HCT116 (cell line): ENCODE measurements at regions not wholly inside any gene's neighbourhood (a gene's known extent, or its start where the extent isn't known, plus 50 kb on each side); places are given as distances from the start of the nearest gene placed in this dataset.

Experiments used
- ATAC-seq: fragments of 200-7000 bp; cut with Tn5 transposase; 2 replicates; pipeline ENCODE4 v1.9.1; 2020; ENCODE audit warnings: mild to moderate bottlenecking, moderate library complexity
- BruUV-seq: library from RNA; stranded (reverse); fragments of 400-500 nt; replicated peaks from 2 replicates; lab custom pipeline; 2021; lab: Mats Ljungman, UMichigan
- CTCF ChIA-PET: fragments of 300-600 bp; sonication (Branson Sonifier 250); formaldehyde crosslinking; loops from one replicate; lab custom pipeline; 2021; ENCODE audit warnings: antibody characterized with exemption; lab: Charles Lee
- POLR2A ChIA-PET: fragments of 300-600, 350-600 bp; sonication (Branson Sonifier 250); formaldehyde crosslinking; loops from one replicate; lab custom pipeline; 2021; ENCODE audit warnings: antibody characterized with exemption; lab: Charles Lee
- RAD21 ChIA-PET, 2 experiments: fragments of 300-600 bp; sonication (Branson Sonifier 250); formaldehyde crosslinking; loops; one replicate each; lab custom pipeline; 2023; ENCODE audit warnings: low total read pairs in 2 of 2; ENCODE audit not compliant: uncharacterized antibody in 2 of 2, unreplicated experiment in 2 of 2, low non-redundant PET in 1 of 2; lab: Charles Lee
- DNase-seq: peaks from one replicate; pipeline ENCODE4 v3.0.0-alpha.2; 2010; ENCODE audit warnings: low read depth, low spot score
- H2AFZ ChIP-seq: fragments of 200-600 bp; shearing (Covaris generic), sonication (generic); 2 replicates; pipeline ENCODE4 v1.6.1; 2017; ENCODE audit warnings: low read depth, mixed run types, mixed read lengths, antibody characterized with exemption, low read length; ENCODE audit not compliant: poor library complexity, severe bottlenecking
- H3K27ac ChIP-seq: 2 replicates; pipeline ENCODE4 v1.5.1; 2012; ENCODE audit warnings: low read depth, low read length
- H3K27me3 ChIP-seq: fragments of 200-600 bp; sonication (generic); 2 replicates; pipeline ENCODE4 v1.6.1; 2016; ENCODE audit warnings: mixed run types, low read length, mixed read lengths; ENCODE audit not compliant: insufficient read depth
- H3K36me3 ChIP-seq, 2 experiments: fragments of 200-500 bp in 1 of 2; fragments of 200-600 bp in 1 of 2; sonication (Bioruptor generic) in 1 of 2; sonication (generic) in 1 of 2; 2 replicates each; pipeline versions ENCODE4 v1.5.1 to v1.6.1; 2014 to 2016; ENCODE audit warnings: low read length in 2 of 2, inconsistent platforms in 1 of 2, mixed read lengths in 1 of 2, mixed run types in 1 of 2; ENCODE audit not compliant: insufficient read depth in 2 of 2, control insufficient read depth in 1 of 2
- H3K4me1 ChIP-seq, 2 experiments: fragments of 200-600 bp in 1 of 2; sonication (generic) in 1 of 2; 2 replicates each; pipeline versions ENCODE4 v1.5.1 to v1.6.1; 2012 to 2017; ENCODE audit warnings: low read length in 2 of 2, inconsistent platforms in 1 of 2, mild to moderate bottlenecking in 1 of 2, mixed read lengths in 1 of 2, mixed run types in 1 of 2, moderate library complexity in 1 of 2; ENCODE audit not compliant: insufficient read depth in 2 of 2, control insufficient read depth in 1 of 2
- H3K4me2 ChIP-seq: fragments of 200-600 bp; sonication (generic); 2 replicates; pipeline ENCODE4 v1.6.1; 2017; ENCODE audit warnings: mixed run types, low read length, mixed read lengths
- H3K4me3 ChIP-seq, 2 experiments: fragments of 200-600 bp in 1 of 2; sonication (generic) in 1 of 2; replicated peaks in 1 of 2; 2 replicates each; pipeline ENCODE4 v1.5.1; 2011 to 2016; ENCODE audit warnings: low read length in 2 of 2, control low read depth in 1 of 2, low read depth in 1 of 2, mild to moderate bottlenecking in 1 of 2, mixed read lengths in 1 of 2, mixed run types in 1 of 2
- H3K79me2 ChIP-seq: fragments of 200-600 bp; sonication (generic); 2 replicates; pipeline ENCODE4 v1.6.1; 2017; ENCODE audit warnings: mild to moderate bottlenecking, mixed run types, low read length, moderate library complexity, mixed read lengths; ENCODE audit not compliant: insufficient read depth
- H3K9ac ChIP-seq: fragments of 200-600 bp; sonication (generic); 2 replicates; pipeline ENCODE4 v1.6.1; 2016; ENCODE audit warnings: low read length, mixed read lengths
- H3K9me2 ChIP-seq: fragments of 200-600 bp; sonication (generic), shearing (Covaris generic); 2 replicates; pipeline ENCODE4 v1.6.1; 2017; ENCODE audit warnings: mixed run types, mild to moderate bottlenecking, moderate library complexity; ENCODE audit not compliant: insufficient read depth
- H3K9me3 ChIP-seq, 2 experiments: fragments of 200-500 bp in 1 of 2; fragments of 200-600 bp in 1 of 2; sonication (Bioruptor generic) in 1 of 2; sonication (generic) in 1 of 2; 2 replicates each; pipeline ENCODE4 v1.6.1; 2014 to 2017; ENCODE audit warnings: low read length in 2 of 2, mixed read lengths in 2 of 2, inconsistent platforms in 1 of 2, low read depth in 1 of 2, mild to moderate bottlenecking in 1 of 2, mixed run types in 1 of 2, moderate library complexity in 1 of 2; ENCODE audit not compliant: control insufficient read depth in 1 of 2, insufficient read depth in 1 of 2
- H4K20me1 ChIP-seq: fragments of 200-600 bp; sonication (generic), shearing (Covaris generic); 2 replicates; pipeline ENCODE4 v1.6.1; 2017; ENCODE audit warnings: mixed run types, mild to moderate bottlenecking, moderate library complexity; ENCODE audit not compliant: insufficient read depth
- ATF3 ChIP-seq: IDR thresholded peaks from 2 replicates; pipeline ENCODE4 v1.6.1; 2012
- CEBPB ChIP-seq: IDR thresholded peaks from 2 replicates; pipeline ENCODE4 v1.6.1; 2012; ENCODE audit warnings: low read depth
- EGR1 ChIP-seq: IDR thresholded peaks from 2 replicates; pipeline ENCODE4 v1.6.1; 2012; ENCODE audit warnings: low read depth
- ELF1 ChIP-seq: IDR thresholded peaks from 2 replicates; pipeline ENCODE4 v1.6.1; 2012; ENCODE audit warnings: low read depth, borderline replicate concordance
- EZH2phosphoT487 ChIP-seq: fragments of 200-600 bp; IDR thresholded peaks from 2 replicates; pipeline ENCODE4 v1.6.1; 2018; ENCODE audit warnings: antibody characterized with exemption, borderline replicate concordance
- FOSL1 ChIP-seq: IDR thresholded peaks from 2 replicates; pipeline ENCODE4 v1.6.1; 2012; ENCODE audit warnings: low read depth
- JUND ChIP-seq: IDR thresholded peaks from 2 replicates; pipeline ENCODE4 v1.6.1; 2012
- POLR2A ChIP-seq: IDR thresholded peaks from 2 replicates; pipeline ENCODE4 v1.7.0; 2011; ENCODE audit warnings: borderline replicate concordance; ENCODE audit not compliant: insufficient read depth, insufficient read length; ENCODE audit errors: extremely low read depth
- SRF ChIP-seq: IDR thresholded peaks from 2 replicates; pipeline ENCODE4 v1.6.1; 2012; ENCODE audit warnings: low read depth
- TCF7L2 ChIP-seq: IDR thresholded peaks from 2 replicates; pipeline ENCODE4 v1.7.0; 2011; ENCODE audit warnings: borderline replicate concordance, inconsistent platforms; ENCODE audit not compliant: insufficient read depth, insufficient read length; ENCODE audit errors: extremely low read depth
- YY1 ChIP-seq: IDR thresholded peaks from 2 replicates; pipeline ENCODE4 v1.6.1; 2011; ENCODE audit warnings: low read length, low read depth, moderate library complexity, mild to moderate bottlenecking; ENCODE audit not compliant: insufficient replicate concordance; ENCODE audit errors: extremely low read depth
- ZNF274 ChIP-seq: fragments of 200-500 bp; sonication (Bioruptor generic); IDR thresholded peaks from 2 replicates; pipeline ENCODE4 v1.6.1; 2014; ENCODE audit warnings: mild to moderate bottlenecking, low read depth, low read length, inconsistent platforms
- intact Hi-C: fragments of 100-400 bp; cut with micrococcal nuclease; formaldehyde crosslinking; loops from 2 replicates; pipeline ENCODE4 v1.10.0; 2022
- TF ChIP-seq, protein P1 (sequence below), 3 experiments: fragments of 200-600 bp in 1 of 3; sonication (generic) in 1 of 3; IDR thresholded peaks in 2 of 3; conservative IDR thresholded peaks in 1 of 3; 2 replicates each; pipeline ENCODE4 v1.5.1; 2012 to 2017; ENCODE audit warnings: low read depth in 2 of 3, low read length in 2 of 3, antibody characterized with exemption in 1 of 3, borderline replicate concordance in 1 of 3, control low read depth in 1 of 3, mild to moderate bottlenecking in 1 of 3, mixed read lengths in 1 of 3, mixed run types in 1 of 3, moderate library complexity in 1 of 3; ENCODE audit not compliant: insufficient read depth in 1 of 3
- TF ChIP-seq, protein P2 (sequence below): IDR thresholded peaks from 2 replicates; pipeline ENCODE4 v1.6.1; 2012; ENCODE audit warnings: low read depth

DNA sequence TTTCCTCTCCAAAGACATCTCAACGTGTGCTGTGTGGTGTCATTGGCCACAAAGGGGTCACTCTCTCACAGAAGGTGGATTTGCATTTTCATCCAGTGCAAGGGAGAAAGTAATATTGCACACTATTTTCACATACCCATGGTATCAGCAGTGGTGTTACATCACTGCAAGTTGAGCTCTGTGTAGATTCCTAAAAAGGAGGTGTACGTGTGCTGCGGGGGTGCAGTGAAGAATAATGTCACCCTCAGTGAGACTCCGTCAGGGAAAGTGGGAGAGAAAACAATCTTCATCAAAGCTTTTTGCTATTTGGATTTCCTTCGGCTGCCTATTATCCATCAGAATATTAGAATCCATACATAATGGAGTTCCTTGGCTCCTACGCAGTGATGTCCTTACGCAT, 733.8 kb upstream of the FANCL start:
- no peak for ATAC-seq
- Histone ChIP-seq H3K79me2 (no peaks in the 10 kb centered on the region), H3K4me2 (no peak overlapping the region), H3K36me3 (no peaks in the 10 kb centered on the region), H3K9me3 (no peaks in the 10 kb centered on the region), H4K20me1 (no peaks in the 10 kb centered on the region; the same call in 1 of the 2 replicates), H2AFZ (no peak overlapping the region), H3K4me3 (no peak overlapping the region), H3K9me2 (no peaks in the 10 kb centered on the region), H3K27me3 (peaks cover 24% of the 10 kb centered on the region), H3K27ac (no peak overlapping the region), H3K4me1 (no peaks in the 10 kb centered on the region), H3K9ac (no peak overlapping the region)
- TF ChIP-seq TCF7L2 (no peak), EZH2phosphoT487 (no peak), ZNF274 (no peak), ATF3 (no peak), SRF (no peak), ELF1 (no peak), JUND (no peak), YY1 (no peak), FOSL1 (no peak), POLR2A (no peak), EGR1 (no peak), CEBPB (no peak)
- TF ChIP-seq, protein P1, sequence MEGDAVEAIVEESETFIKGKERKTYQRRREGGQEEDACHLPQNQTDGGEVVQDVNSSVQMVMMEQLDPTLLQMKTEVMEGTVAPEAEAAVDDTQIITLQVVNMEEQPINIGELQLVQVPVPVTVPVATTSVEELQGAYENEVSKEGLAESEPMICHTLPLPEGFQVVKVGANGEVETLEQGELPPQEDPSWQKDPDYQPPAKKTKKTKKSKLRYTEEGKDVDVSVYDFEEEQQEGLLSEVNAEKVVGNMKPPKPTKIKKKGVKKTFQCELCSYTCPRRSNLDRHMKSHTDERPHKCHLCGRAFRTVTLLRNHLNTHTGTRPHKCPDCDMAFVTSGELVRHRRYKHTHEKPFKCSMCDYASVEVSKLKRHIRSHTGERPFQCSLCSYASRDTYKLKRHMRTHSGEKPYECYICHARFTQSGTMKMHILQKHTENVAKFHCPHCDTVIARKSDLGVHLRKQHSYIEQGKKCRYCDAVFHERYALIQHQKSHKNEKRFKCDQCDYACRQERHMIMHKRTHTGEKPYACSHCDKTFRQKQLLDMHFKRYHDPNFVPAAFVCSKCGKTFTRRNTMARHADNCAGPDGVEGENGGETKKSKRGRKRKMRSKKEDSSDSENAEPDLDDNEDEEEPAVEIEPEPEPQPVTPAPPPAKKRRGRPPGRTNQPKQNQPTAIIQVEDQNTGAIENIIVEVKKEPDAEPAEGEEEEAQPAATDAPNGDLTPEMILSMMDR (IDR thresholded peaks at IDR 0.05 in 2 of 3, conservative IDR thresholded peaks at IDR 0.05 in 1 of 3; ENCODE audit: borderline replicate concordance in 1 of 3, insufficient read depth in 1 of 3, low read depth in 2 of 3, low read length in 2 of 3) = no peak
- TF ChIP-seq, protein P2, sequence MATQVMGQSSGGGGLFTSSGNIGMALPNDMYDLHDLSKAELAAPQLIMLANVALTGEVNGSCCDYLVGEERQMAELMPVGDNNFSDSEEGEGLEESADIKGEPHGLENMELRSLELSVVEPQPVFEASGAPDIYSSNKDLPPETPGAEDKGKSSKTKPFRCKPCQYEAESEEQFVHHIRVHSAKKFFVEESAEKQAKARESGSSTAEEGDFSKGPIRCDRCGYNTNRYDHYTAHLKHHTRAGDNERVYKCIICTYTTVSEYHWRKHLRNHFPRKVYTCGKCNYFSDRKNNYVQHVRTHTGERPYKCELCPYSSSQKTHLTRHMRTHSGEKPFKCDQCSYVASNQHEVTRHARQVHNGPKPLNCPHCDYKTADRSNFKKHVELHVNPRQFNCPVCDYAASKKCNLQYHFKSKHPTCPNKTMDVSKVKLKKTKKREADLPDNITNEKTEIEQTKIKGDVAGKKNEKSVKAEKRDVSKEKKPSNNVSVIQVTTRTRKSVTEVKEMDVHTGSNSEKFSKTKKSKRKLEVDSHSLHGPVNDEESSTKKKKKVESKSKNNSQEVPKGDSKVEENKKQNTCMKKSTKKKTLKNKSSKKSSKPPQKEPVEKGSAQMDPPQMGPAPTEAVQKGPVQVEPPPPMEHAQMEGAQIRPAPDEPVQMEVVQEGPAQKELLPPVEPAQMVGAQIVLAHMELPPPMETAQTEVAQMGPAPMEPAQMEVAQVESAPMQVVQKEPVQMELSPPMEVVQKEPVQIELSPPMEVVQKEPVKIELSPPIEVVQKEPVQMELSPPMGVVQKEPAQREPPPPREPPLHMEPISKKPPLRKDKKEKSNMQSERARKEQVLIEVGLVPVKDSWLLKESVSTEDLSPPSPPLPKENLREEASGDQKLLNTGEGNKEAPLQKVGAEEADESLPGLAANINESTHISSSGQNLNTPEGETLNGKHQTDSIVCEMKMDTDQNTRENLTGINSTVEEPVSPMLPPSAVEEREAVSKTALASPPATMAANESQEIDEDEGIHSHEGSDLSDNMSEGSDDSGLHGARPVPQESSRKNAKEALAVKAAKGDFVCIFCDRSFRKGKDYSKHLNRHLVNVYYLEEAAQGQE = no peak
- BruUV-seq = no TSS peak
- no peak for DNase-seq
- ChIA-PET POLR2A (no interaction called here), RAD21 (no interaction called here), CTCF (no interaction called here)
- intact Hi-C loops = no loop called here
